SK-N-SH treated with all-trans-retinoic acid at 6 μM for 48 hours (cell line): ENCODE measurements at regions not wholly inside any gene's neighbourhood (a gene's known extent, or its start where the extent isn't known, plus 50 kb on each side); places are given as distances from the start of the nearest gene placed in this dataset.
"Not testable (repeated sequence)": the region's sequence is repeated elsewhere in the genome, so short reads cannot be mapped to it uniquely, and the experiment has no call there.

Source experiments
- ATAC-seq: fragments of 200-7000 bp; cut with Tn5 transposase; 3 replicates; pipeline ENCODE4 v1.9.1; 2020; ENCODE audit warnings: mild to moderate bottlenecking, moderate library complexity
- ARNTL ChIP-seq: fragments of 450-650 bp; formaldehyde crosslinking; IDR thresholded peaks from 2 replicates; pipeline ENCODE4 v1.5.0; 2020; ENCODE audit warnings: low read depth, mild to moderate bottlenecking, moderate library complexity, borderline replicate concordance
- BACH2 ChIP-seq: fragments of 250-450 bp; sonication (Bioruptor Pico); IDR thresholded peaks from 2 replicates; pipeline ENCODE4 v1.9.0; 2021; ENCODE audit warnings: mild to moderate bottlenecking, borderline replicate concordance
- CSDC2 ChIP-seq: fragments of 250-450 bp; sonication (Bioruptor Pico); IDR thresholded peaks from 2 replicates; pipeline ENCODE4 v1.5.0; 2020; ENCODE audit warnings: mild to moderate bottlenecking, moderate library complexity
- CSRNP3 ChIP-seq: fragments of 250-450 bp; sonication (Bioruptor Pico); IDR thresholded peaks from 2 replicates; pipeline ENCODE4 v1.5.1; 2021; ENCODE audit warnings: mild to moderate bottlenecking, moderate library complexity
- ESRRG ChIP-seq: fragments of 250-450 bp; sonication (Bioruptor Pico); IDR thresholded peaks from 2 replicates; pipeline ENCODE4 v1.6.1; 2021; ENCODE audit warnings: mild to moderate bottlenecking
- GLIS3 ChIP-seq: fragments of 250-450 bp; sonication (Bioruptor Pico); IDR thresholded peaks from 2 replicates; pipeline ENCODE4 v1.5.0; 2020; ENCODE audit warnings: mild to moderate bottlenecking, moderate library complexity
- ISL1 ChIP-seq: fragments of 250-450 bp; sonication (Bioruptor Pico); IDR thresholded peaks from 2 replicates; pipeline ENCODE4 v2.1.2; 2022; ENCODE audit warnings: mild to moderate bottlenecking, moderate library complexity
- OSR1 ChIP-seq: fragments of 250-450 bp; sonication (Bioruptor Pico); IDR thresholded peaks from 2 replicates; pipeline ENCODE4 v1.8.0; 2022; ENCODE audit warnings: moderate library complexity, mild to moderate bottlenecking, inconsistent platforms
- POU6F1 ChIP-seq: fragments of 250-450 bp; sonication (Bioruptor Pico); IDR thresholded peaks from 2 replicates; pipeline ENCODE4 v1.8.0; 2021; ENCODE audit warnings: low read depth, mild to moderate bottlenecking, moderate library complexity, borderline replicate concordance
- PPARA ChIP-seq: fragments of 250-450 bp; sonication (Bioruptor Pico); IDR thresholded peaks from 2 replicates; pipeline ENCODE4 v1.5.0; 2020; ENCODE audit warnings: mild to moderate bottlenecking, borderline replicate concordance
- SNAI2 ChIP-seq: fragments of 250-450 bp; sonication (Bioruptor Pico); IDR thresholded peaks from 2 replicates; pipeline ENCODE4 v1.5.0; 2020; ENCODE audit warnings: mild to moderate bottlenecking, moderate library complexity
- TCF4 ChIP-seq: fragments of 250-450 bp; sonication (Bioruptor Pico); IDR thresholded peaks from 2 replicates; pipeline ENCODE4 v1.8.0; 2021; ENCODE audit warnings: mild to moderate bottlenecking, moderate library complexity, borderline replicate concordance
- TSHZ2 ChIP-seq: fragments of 250-450 bp; sonication (Bioruptor Pico); IDR thresholded peaks from 2 replicates; pipeline ENCODE4 v1.5.0; 2020; ENCODE audit warnings: mild to moderate bottlenecking, moderate library complexity
- ZC3H10 ChIP-seq: fragments of 250-450 bp; sonication (Bioruptor Pico); IDR thresholded peaks from 2 replicates; pipeline ENCODE4 v1.5.1; 2021; ENCODE audit warnings: mild to moderate bottlenecking, moderate library complexity
- ZFP3 ChIP-seq: fragments of 250-450 bp; sonication (Bioruptor Pico); IDR thresholded peaks from 2 replicates; pipeline ENCODE4 v1.5.0; 2020; ENCODE audit warnings: mild to moderate bottlenecking, moderate library complexity
- ZFP30 ChIP-seq: fragments of 450-650 bp; formaldehyde crosslinking; IDR thresholded peaks from 2 replicates; pipeline ENCODE4 v1.5.0; 2022; ENCODE audit warnings: mild to moderate bottlenecking, moderate library complexity
- ZNF565 ChIP-seq: fragments of 450-650 bp; formaldehyde crosslinking; conservative IDR thresholded peaks from 2 replicates; pipeline ENCODE4 v1.5.0; 2020; ENCODE audit warnings: low read depth, mild to moderate bottlenecking, moderate library complexity
- ZNF70 ChIP-seq: fragments of 450-650 bp; formaldehyde crosslinking; IDR thresholded peaks from 2 replicates; pipeline ENCODE4 v1.5.0; 2020; ENCODE audit warnings: mild to moderate bottlenecking, moderate library complexity
- ZNF8 ChIP-seq: fragments of 450-650 bp; formaldehyde crosslinking; IDR thresholded peaks from 2 replicates; pipeline ENCODE4 v1.5.0; 2020; ENCODE audit warnings: mild to moderate bottlenecking, moderate library complexity

GRCh38 chr1:81505831-81506230, 294.9 kb upstream of the ADGRL2 start (continued):
- TF ChIP-seq POU6F1 (CRISPR knock-in tag) (no peak), ZC3H10 (no peak), OSR1 (CRISPR knock-in tag) (no peak), SNAI2 (CRISPR knock-in tag) (no peak)

DNA sequence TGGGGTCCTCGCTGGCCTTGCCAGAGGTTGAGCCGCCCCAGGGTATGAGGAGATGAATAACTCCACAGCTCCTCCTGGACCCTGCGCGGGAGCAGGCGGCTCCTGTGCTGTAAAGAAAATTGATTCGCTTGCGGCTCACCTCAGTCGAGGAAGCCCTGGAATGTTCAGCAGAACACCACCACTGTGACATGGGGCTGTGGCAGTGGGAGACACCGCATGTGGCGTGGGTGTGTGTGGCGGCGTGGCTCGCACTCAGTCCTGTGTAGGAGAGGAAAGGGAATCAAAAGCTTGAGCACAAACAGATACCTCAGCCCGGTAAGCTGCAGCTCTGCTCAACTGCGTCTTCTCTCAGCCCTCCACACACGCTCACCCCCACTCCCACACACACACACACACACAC, 295.9 kb upstream of the ADGRL2 start:
- ATAC-seq, result not testable (repeated sequence)

GRCh38 chr1:81502705-81503104, 298.0 kb upstream of the ADGRL2 start:
- ATAC-seq, result not testable (repeated sequence)

GRCh38 chr1:81501485-81501884, 299.2 kb upstream of the ADGRL2 start:
- not testable (repeated sequence) for ATAC-seq

DNA sequence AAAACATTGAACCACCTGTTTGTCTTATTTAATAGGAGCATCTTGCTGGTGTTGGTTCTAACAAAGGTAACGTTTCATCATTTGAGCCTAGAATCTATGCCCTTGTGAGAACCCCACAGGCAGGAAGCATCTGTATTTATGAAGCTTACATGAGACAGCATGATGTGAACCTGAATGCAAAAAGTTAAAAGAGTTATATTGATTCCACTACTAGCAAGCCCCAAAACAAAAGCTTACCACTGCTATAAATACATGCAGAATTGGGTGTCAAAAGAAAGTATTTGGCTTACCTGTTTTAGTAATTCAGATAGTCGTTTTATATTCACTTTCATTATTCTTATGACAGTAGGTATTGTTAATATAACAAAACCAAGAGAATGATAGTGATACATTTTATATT, 301.2 kb upstream of the ADGRL2 start:
- ATAC-seq, result no peak
- no peak for TF ChIP-seq TCF4 (CRISPR knock-in tag)
- TF ChIP-seq GLIS3, result no peak
- no peak for TF ChIP-seq TSHZ2
- TF ChIP-seq, all 23 proteins: peak for 0

DNA sequence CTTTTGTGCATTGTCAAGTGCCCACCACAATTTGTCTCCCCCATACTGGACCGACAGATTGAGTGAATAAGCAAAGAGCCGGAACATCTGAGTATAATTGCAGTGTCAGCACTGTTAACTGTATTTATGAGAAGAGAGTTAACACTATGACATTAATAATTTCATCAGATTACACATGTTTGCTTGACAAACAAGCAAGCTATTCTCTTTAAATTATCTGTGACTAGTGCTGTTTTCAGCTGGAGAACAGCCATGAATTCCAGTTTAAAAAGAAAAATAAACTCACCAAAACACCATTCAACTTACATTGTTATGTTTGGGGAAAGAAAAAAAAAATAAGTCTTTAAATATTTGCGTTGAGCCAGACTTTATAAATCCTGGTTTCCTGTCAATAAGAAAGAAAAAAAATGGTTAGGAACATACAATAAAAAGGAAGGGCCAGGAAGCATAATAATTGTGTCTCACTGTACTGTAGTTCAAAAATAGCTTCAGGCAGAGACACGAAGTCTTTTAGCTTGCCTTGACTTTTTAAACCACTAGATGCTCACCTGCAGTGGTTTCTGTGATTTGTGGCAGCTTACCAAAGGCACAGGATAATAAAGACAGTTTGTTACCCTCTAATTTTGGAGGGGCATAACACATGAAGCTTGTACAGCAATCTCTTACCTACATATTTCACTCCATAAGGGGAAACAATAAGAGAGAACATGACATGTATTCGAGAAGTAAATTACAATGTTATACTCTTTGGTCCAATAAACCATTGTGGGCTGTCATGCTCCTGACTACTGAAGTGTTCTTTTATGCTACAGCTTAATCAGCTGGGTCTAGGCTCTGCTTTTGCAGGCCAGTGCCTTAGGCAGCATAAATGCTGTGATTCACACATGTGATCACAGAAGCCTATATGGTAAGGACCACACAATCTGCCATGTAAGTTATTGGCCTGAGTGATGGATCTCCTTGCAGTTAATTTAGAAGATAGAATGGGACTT, 302.0 kb upstream of the ADGRL2 start:
- no peak for ATAC-seq
- no peak for TF ChIP-seq BACH2 (CRISPR knock-in tag)
- TF ChIP-seq ZNF565 (CRISPR knock-in tag), result no peak
- TF ChIP-seq ZFP3 (CRISPR knock-in tag), result no peak
- no peak for TF ChIP-seq OSR1 (CRISPR knock-in tag)
- TF ChIP-seq ISL1 (CRISPR knock-in tag), result no peak
- TF ChIP-seq TSHZ2, result no peak
- no peak for TF ChIP-seq CSDC2 (CRISPR knock-in tag)
- TF ChIP-seq ZNF70, result no peak
- TF ChIP-seq ARNTL, result no peak
- no peak for TF ChIP-seq CSRNP3 (CRISPR knock-in tag)
- no peak for TF ChIP-seq SNAI2 (CRISPR knock-in tag)
- no peak for TF ChIP-seq GLIS3
- no peak for TF ChIP-seq POU6F1 (CRISPR knock-in tag)
- no peak for TF ChIP-seq ESRRG (CRISPR knock-in tag)
- TF ChIP-seq ZFP30 (CRISPR knock-in tag), result no peak
- no peak for TF ChIP-seq PPARA
- TF ChIP-seq ZNF8, result no peak
- TF ChIP-seq TCF4 (CRISPR knock-in tag), result no peak
